BLaER1 (cell line): ENCODE measurements at regions not wholly inside any gene's neighbourhood (a gene's known extent, or its start where the extent isn't known, plus 50 kb on each side); places are given as distances from the start of the nearest gene placed in this dataset.
"Not testable (repeated sequence)": the region's sequence is repeated elsewhere in the genome, so short reads cannot be mapped to it uniquely, and the experiment has no call there.

Experiments used
- H3K27ac ChIP-seq: shearing (Covaris generic); formaldehyde crosslinking; 2 replicates; pipeline ENCODE4 v1.8.1; 2022
- H3K27me3 ChIP-seq: shearing (Covaris generic); formaldehyde crosslinking; 2 replicates; pipeline ENCODE4 v1.8.1; 2022
- H3K36me3 ChIP-seq: shearing (Covaris generic); formaldehyde crosslinking; 2 replicates; pipeline ENCODE4 v1.8.1; 2022
- H3K4me1 ChIP-seq: shearing (Covaris generic); formaldehyde crosslinking; 2 replicates; pipeline ENCODE4 v1.8.1; 2022
- H3K4me2 ChIP-seq: shearing (Covaris generic); formaldehyde crosslinking; 2 replicates; pipeline ENCODE4 v1.8.1; 2022
- H3K4me3 ChIP-seq: shearing (Covaris generic); formaldehyde crosslinking; 2 replicates; pipeline ENCODE4 v1.8.1; 2022
- H3K9ac ChIP-seq: shearing (Covaris generic); formaldehyde crosslinking; 2 replicates; pipeline ENCODE4 v1.8.1; 2022
- H3K9me3 ChIP-seq: shearing (Covaris generic); formaldehyde crosslinking; 2 replicates; pipeline ENCODE4 v1.8.1; 2022
- H4K20me1 ChIP-seq: shearing (Covaris generic); formaldehyde crosslinking; 2 replicates; pipeline ENCODE4 v1.8.1; 2022
- Cebpa-rat ChIP-seq: shearing (Covaris generic); IDR thresholded peaks from 2 replicates; pipeline ENCODE4 v1.8.1; 2022

GRCh38 chr1:102821707-102822106, 286.6 kb downstream of the COL11A1 start:
- TF ChIP-seq Cebpa-rat = no peak
- Histone ChIP-seq H3K4me2 (no peak overlapping the region), H3K4me1 (no peaks in the 10 kb centered on the region), H4K20me1 (no peaks in the 10 kb centered on the region), H3K27ac (no peak overlapping the region), H3K9me3 (no peaks in the 10 kb centered on the region), H3K4me3 (no peak overlapping the region), H3K36me3 (no peaks in the 10 kb centered on the region), H3K27me3 (no peaks in the 10 kb centered on the region), H3K9ac (no peak overlapping the region)

- Histone ChIP-seq H3K27ac (no peak overlapping the region), H3K4me2 (no peak overlapping the region), H3K9ac (no peak overlapping the region), H4K20me1 (no peaks in the 10 kb centered on the region), H3K4me1 (no peaks in the 10 kb centered on the region), H3K27me3 (no peaks in the 10 kb centered on the region), H3K9me3 (no peaks in the 10 kb centered on the region), H3K36me3 (no peaks in the 10 kb centered on the region), H3K4me3 (no peak overlapping the region)
- TF ChIP-seq Cebpa-rat = no peak
These were observed 307.9 kb downstream of the COL11A1 start for GRCh38 chr1:102800406-102800805.

GRCh38 chr1:102799496-102799895, 308.8 kb downstream of the COL11A1 start:
- Histone ChIP-seq H3K36me3 (no peaks in the 10 kb centered on the region), H3K9me3 (no peaks in the 10 kb centered on the region), H3K27ac (no peak overlapping the region), H3K4me1 (no peaks in the 10 kb centered on the region), H3K4me2 (no peak overlapping the region), H3K27me3 (no peaks in the 10 kb centered on the region), H4K20me1 (no peaks in the 10 kb centered on the region), H3K4me3 (no peak overlapping the region), H3K9ac (no peak overlapping the region)
- TF ChIP-seq Cebpa-rat = no peak

GRCh38 chr1:102798718-102799117, 309.6 kb downstream of the COL11A1 start:
- Histone ChIP-seq H3K36me3 (no peaks in the 10 kb centered on the region), H3K9me3 (no peaks in the 10 kb centered on the region), H3K4me2 (no peak overlapping the region), H3K27me3 (no peaks in the 10 kb centered on the region), H3K27ac (no peak overlapping the region), H3K4me3 (no peak overlapping the region), H4K20me1 (no peaks in the 10 kb centered on the region), H3K9ac (no peak overlapping the region), H3K4me1 (no peaks in the 10 kb centered on the region)
- no peak for TF ChIP-seq Cebpa-rat

DNA sequence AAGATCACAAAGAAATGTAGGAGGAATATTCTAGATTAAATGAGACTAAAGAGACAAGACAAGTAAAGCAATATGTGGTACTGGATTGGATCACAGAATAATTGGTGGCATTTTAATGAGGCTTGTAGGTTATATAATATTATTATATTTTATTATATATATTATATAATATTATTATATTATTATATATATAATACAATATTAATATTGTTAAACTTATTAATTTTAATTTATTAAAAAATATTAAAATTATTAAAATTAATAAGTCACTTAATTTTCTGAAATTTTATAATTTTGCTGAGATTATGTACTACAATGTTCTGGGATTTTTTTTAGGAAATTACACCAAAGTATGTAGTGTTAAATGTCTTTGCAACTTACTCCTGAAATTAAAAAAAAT, 311.9 kb downstream of the COL11A1 start:
- Histone ChIP-seq H3K27ac (no peak overlapping the region), H3K9ac (no peak overlapping the region), H3K4me2 (no peak overlapping the region), H3K27me3 (no peaks in the 10 kb centered on the region), H3K4me1 (no peaks in the 10 kb centered on the region), H4K20me1 (no peaks in the 10 kb centered on the region), H3K4me3 (no peak overlapping the region), H3K36me3 (no peaks in the 10 kb centered on the region), H3K9me3 (no peaks in the 10 kb centered on the region)
- no peak for TF ChIP-seq Cebpa-rat

GRCh38 chr1:102790997-102791396, 317.3 kb downstream of the COL11A1 start:
- Histone ChIP-seq H3K4me3 (no peak overlapping the region), H3K27me3 (no peaks in the 10 kb centered on the region), H3K27ac (no peak overlapping the region), H3K4me2 (no peak overlapping the region), H4K20me1 (no peaks in the 10 kb centered on the region), H3K4me1 (no peaks in the 10 kb centered on the region), H3K36me3 (no peaks in the 10 kb centered on the region), H3K9me3 (no peaks in the 10 kb centered on the region), H3K9ac (no peak overlapping the region)
- TF ChIP-seq Cebpa-rat = no peak

- H3K4me1 ChIP-seq, H3K4me3 ChIP-seq, H3K9me3 ChIP-seq, H3K9ac ChIP-seq, H3K36me3 ChIP-seq, H4K20me1 ChIP-seq, H3K4me2 ChIP-seq, H3K27ac ChIP-seq, H3K27me3 ChIP-seq: not testable (repeated sequence)
These were observed 318.4 kb downstream of the COL11A1 start for GRCh38 chr1:102789951-102790350.

GRCh38 chr1:102783487-102783886, 324.8 kb downstream of the COL11A1 start:
- H3K9ac ChIP-seq = no peak overlapping the region
- H3K4me1 ChIP-seq = no peaks in the 10 kb centered on the region
- no peaks in the 10 kb centered on the region for H3K36me3 ChIP-seq
- no peak for TF ChIP-seq Cebpa-rat
- H4K20me1 ChIP-seq = no peaks in the 10 kb centered on the region
- no peak overlapping the region for H3K4me2 ChIP-seq
- H3K9me3 ChIP-seq = peaks cover 26% of the 10 kb centered on the region
- H3K27me3 ChIP-seq = no peaks in the 10 kb centered on the region
- no peak overlapping the region for H3K27ac ChIP-seq
- H3K4me3 ChIP-seq = no peak overlapping the region

DNA sequence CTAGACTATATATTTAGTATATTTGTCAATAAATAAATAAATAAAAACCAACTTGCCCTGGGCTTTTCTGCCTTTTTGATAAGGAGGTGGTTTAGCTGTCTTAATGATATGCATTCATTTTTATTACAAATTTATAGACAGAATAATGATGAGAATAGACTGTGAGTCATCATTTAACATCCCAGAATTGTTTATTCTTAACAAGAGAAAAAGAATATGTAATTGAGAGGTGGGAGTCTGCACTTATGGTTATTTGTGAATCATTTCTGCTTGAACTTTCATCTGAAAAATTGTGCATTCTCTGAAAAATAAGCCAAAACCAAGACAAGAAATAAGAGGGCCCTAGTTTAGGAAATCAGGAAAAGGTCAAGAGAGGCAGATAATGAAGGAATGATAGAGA, 326.2 kb downstream of the COL11A1 start:
- Histone ChIP-seq H3K9ac (no peak overlapping the region), H3K9me3 (peaks cover 26% of the 10 kb centered on the region), H3K36me3 (no peaks in the 10 kb centered on the region), H3K27ac (no peak overlapping the region), H3K4me2 (no peak overlapping the region), H4K20me1 (no peaks in the 10 kb centered on the region), H3K27me3 (no peaks in the 10 kb centered on the region), H3K4me1 (no peaks in the 10 kb centered on the region), H3K4me3 (no peak overlapping the region)
- TF ChIP-seq Cebpa-rat = no peak

- no peak overlapping the region for H3K27ac ChIP-seq
- no peak overlapping the region for H3K4me2 ChIP-seq
- H3K4me1 ChIP-seq = no peaks in the 10 kb centered on the region
- H3K36me3 ChIP-seq = no peaks in the 10 kb centered on the region
- no peak overlapping the region for H3K9ac ChIP-seq
- TF ChIP-seq Cebpa-rat = no peak
- H3K9me3 ChIP-seq = no peaks in the 10 kb centered on the region
- no peaks in the 10 kb centered on the region for H3K27me3 ChIP-seq
- no peaks in the 10 kb centered on the region for H4K20me1 ChIP-seq
- no peak overlapping the region for H3K4me3 ChIP-seq
These were observed 332.3 kb downstream of the COL11A1 start for GRCh38 chr1:102776071-102776470.

DNA sequence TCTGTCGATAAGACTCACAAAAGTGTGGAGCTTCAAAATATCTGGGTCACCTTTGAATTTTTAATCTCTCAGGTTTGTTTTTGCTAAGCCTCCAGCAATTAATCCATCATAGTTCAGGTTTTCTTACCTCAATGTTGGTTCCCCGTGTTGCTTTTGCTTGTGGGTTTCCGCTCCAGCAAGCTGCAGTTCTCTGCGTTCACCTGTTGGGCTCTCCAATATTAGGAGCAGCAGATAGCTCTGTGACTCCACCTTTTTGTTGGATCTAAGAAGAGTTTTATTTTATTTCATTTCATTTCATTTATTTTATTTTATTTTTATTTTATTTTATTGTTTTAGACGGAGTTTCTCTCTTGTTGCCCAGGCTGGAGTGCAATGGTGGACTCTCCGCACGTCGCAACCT, 335.5 kb downstream of the COL11A1 start:
- Histone ChIP-seq H3K9me3 (no peaks in the 10 kb centered on the region), H3K36me3 (no peaks in the 10 kb centered on the region), H3K27me3 (no peaks in the 10 kb centered on the region), H3K27ac (no peak overlapping the region), H3K4me2 (no peak overlapping the region), H4K20me1 (no peaks in the 10 kb centered on the region), H3K9ac (no peak overlapping the region), H3K4me1 (no peaks in the 10 kb centered on the region), H3K4me3 (no peak overlapping the region)
- no peak for TF ChIP-seq Cebpa-rat
